Vagina (tissue), 2 donors: ENCODE measurements at regions not wholly inside any gene's neighbourhood (a gene's known extent, or its start where the extent isn't known, plus 50 kb on each side); places are given as distances from the start of the nearest gene placed in this dataset.

Experiments used
- CTCF ChIP-seq, 3 experiments: fragments of 450-650 bp in 2 of 3; fragments of 200-600 bp in 1 of 3; sonication (generic) in 1 of 3; IDR thresholded peaks; one replicate each; pipeline ENCODE4 v1.5.1; 2017 to 2019; ENCODE audit warnings: antibody characterized with exemption in 3 of 3, mild to moderate bottlenecking in 2 of 3, moderate library complexity in 2 of 3
- POLR2AphosphoS5 ChIP-seq, 2 donors: sonication (generic); formaldehyde crosslinking; IDR thresholded peaks; one replicate each; pipeline ENCODE4 v1.9.0; 2017; ENCODE audit warnings: antibody characterized with exemption in 2 of 2, mild to moderate bottlenecking in 2 of 2, low read depth in 1 of 2; ENCODE audit not compliant: insufficient read depth in 1 of 2

GRCh38 chr9:118809160-118809625 lies 560.0 kb downstream of the BRINP1 start:
- TF ChIP-seq CTCF (IDR thresholded peaks at IDR 0.05) (no peak), POLR2AphosphoS5 (IDR thresholded peaks at IDR 0.05; ENCODE audit: insufficient read depth in 1 of 2, low read depth in 1 of 2) (no peak)
